BLaER1 (cell line): ENCODE measurements at regions not wholly inside any gene's neighbourhood (a gene's known extent, or its start where the extent isn't known, plus 50 kb on each side); places are given as distances from the start of the nearest gene placed in this dataset.
"Not testable (repeated sequence)": the region's sequence is repeated elsewhere in the genome, so short reads cannot be mapped to it uniquely, and the experiment has no call there.

ENCODE experiments used
- H3K27ac ChIP-seq: shearing (Covaris generic); formaldehyde crosslinking; 2 replicates; pipeline ENCODE4 v1.8.1; 2022
- H3K27me3 ChIP-seq: shearing (Covaris generic); formaldehyde crosslinking; 2 replicates; pipeline ENCODE4 v1.8.1; 2022
- H3K36me3 ChIP-seq: shearing (Covaris generic); formaldehyde crosslinking; 2 replicates; pipeline ENCODE4 v1.8.1; 2022
- H3K4me1 ChIP-seq: shearing (Covaris generic); formaldehyde crosslinking; 2 replicates; pipeline ENCODE4 v1.8.1; 2022
- H3K4me2 ChIP-seq: shearing (Covaris generic); formaldehyde crosslinking; 2 replicates; pipeline ENCODE4 v1.8.1; 2022
- H3K4me3 ChIP-seq: shearing (Covaris generic); formaldehyde crosslinking; 2 replicates; pipeline ENCODE4 v1.8.1; 2022
- H3K9ac ChIP-seq: shearing (Covaris generic); formaldehyde crosslinking; 2 replicates; pipeline ENCODE4 v1.8.1; 2022
- H3K9me3 ChIP-seq: shearing (Covaris generic); formaldehyde crosslinking; 2 replicates; pipeline ENCODE4 v1.8.1; 2022
- H4K20me1 ChIP-seq: shearing (Covaris generic); formaldehyde crosslinking; 2 replicates; pipeline ENCODE4 v1.8.1; 2022
- Cebpa-rat ChIP-seq: shearing (Covaris generic); IDR thresholded peaks from 2 replicates; pipeline ENCODE4 v1.8.1; 2022

- H3K27ac ChIP-seq, result no peak overlapping the region
- no peaks in the 10 kb centered on the region for H4K20me1 ChIP-seq
- H3K27me3 ChIP-seq, result no peaks in the 10 kb centered on the region
- no peaks in the 10 kb centered on the region for H3K4me1 ChIP-seq
- H3K4me2 ChIP-seq, result no peak overlapping the region
- no peak overlapping the region for H3K4me3 ChIP-seq
- H3K9me3 ChIP-seq, result no peaks in the 10 kb centered on the region
- H3K9ac ChIP-seq, result no peak overlapping the region
- TF ChIP-seq Cebpa-rat, result no peak
- no peaks in the 10 kb centered on the region for H3K36me3 ChIP-seq
These were observed 104.7 kb downstream of the UTP18 start for GRCh38 chr17:51365090-51365489.

- Histone ChIP-seq H3K4me2 (no peak overlapping the region), H3K36me3 (no peaks in the 10 kb centered on the region), H3K4me1 (peaks cover 2% of the 10 kb centered on the region), H3K9ac (no peak overlapping the region), H4K20me1 (no peaks in the 10 kb centered on the region), H3K4me3 (no peak overlapping the region), H3K27ac (no peak overlapping the region), H3K9me3 (peaks cover 1% of the 10 kb centered on the region; the same call in 1 of the 2 replicates), H3K27me3 (no peaks in the 10 kb centered on the region)
- no peak for TF ChIP-seq Cebpa-rat
These were observed 106.5 kb downstream of the UTP18 start for GRCh38 chr17:51366866-51367265.

GRCh38 chr17:51367836-51368235 lies 107.5 kb downstream of the UTP18 start:
- not testable (repeated sequence) for H3K27me3 ChIP-seq, H3K9me3 ChIP-seq, H3K27ac ChIP-seq, H3K4me1 ChIP-seq, H3K4me3 ChIP-seq, H3K9ac ChIP-seq, H3K4me2 ChIP-seq, H4K20me1 ChIP-seq, H3K36me3 ChIP-seq

- Histone ChIP-seq H4K20me1 (no peaks in the 10 kb centered on the region), H3K4me2 (peak overlapping the region; percentile 84), H3K4me1 (peaks cover 9% of the 10 kb centered on the region), H3K4me3 (peak overlapping the region; percentile 65), H3K27me3 (no peaks in the 10 kb centered on the region), H3K36me3 (no peaks in the 10 kb centered on the region), H3K9ac (peak overlapping the region; percentile 57; the same call in 1 of the 2 replicates), H3K9me3 (peaks cover 6% of the 10 kb centered on the region; the same call in 1 of the 2 replicates), H3K27ac (peak overlapping the region; percentile 74)
- no peak for TF ChIP-seq Cebpa-rat
These were observed 111.4 kb downstream of the UTP18 start for GRCh38 chr17:51371732-51372151.

GRCh38 chr17:51372345-51373004 lies 112.1 kb downstream of the UTP18 start:
- H3K27ac ChIP-seq, result peak overlapping the region; percentile 74
- no peak for TF ChIP-seq Cebpa-rat
- H3K36me3 ChIP-seq, result no peaks in the 10 kb centered on the region
- no peaks in the 10 kb centered on the region for H3K27me3 ChIP-seq
- H3K4me3 ChIP-seq, result peak overlapping the region; percentile 65
- peak overlapping the region; percentile 57; the same call in 1 of the 2 replicates for H3K9ac ChIP-seq
- H3K4me2 ChIP-seq, result peak overlapping the region; percentile 84
- no peaks in the 10 kb centered on the region for H4K20me1 ChIP-seq
- H3K9me3 ChIP-seq, result peaks cover 6% of the 10 kb centered on the region; the same call in 1 of the 2 replicates
- H3K4me1 ChIP-seq, result peaks cover 9% of the 10 kb centered on the region

- Histone ChIP-seq H3K36me3 (no peaks in the 10 kb centered on the region), H4K20me1 (no peaks in the 10 kb centered on the region), H3K27me3 (no peaks in the 10 kb centered on the region), H3K27ac (no peak overlapping the region), H3K4me2 (no peak overlapping the region), H3K9me3 (peaks cover 6% of the 10 kb centered on the region; the same call in 1 of the 2 replicates), H3K4me1 (peaks cover 9% of the 10 kb centered on the region), H3K9ac (no peak overlapping the region), H3K4me3 (no peak overlapping the region)
- TF ChIP-seq Cebpa-rat, result no peak
These were observed 113.3 kb downstream of the UTP18 start for GRCh38 chr17:51373489-51374152.

GRCh38 chr17:51374209-51374608 lies 113.9 kb downstream of the UTP18 start:
- Histone ChIP-seq H3K4me1 (peaks cover 9% of the 10 kb centered on the region), H3K27me3 (no peaks in the 10 kb centered on the region), H3K27ac (no peak overlapping the region), H3K9me3 (peaks cover 6% of the 10 kb centered on the region; the same call in 1 of the 2 replicates), H4K20me1 (no peaks in the 10 kb centered on the region), H3K4me3 (no peak overlapping the region), H3K9ac (no peak overlapping the region), H3K4me2 (no peak overlapping the region), H3K36me3 (no peaks in the 10 kb centered on the region)
- no peak for TF ChIP-seq Cebpa-rat

GRCh38 chr17:51375771-51376170 lies 115.4 kb downstream of the UTP18 start:
- no peak overlapping the region for H3K27ac ChIP-seq
- H3K4me1 ChIP-seq, result peaks cover 9% of the 10 kb centered on the region
- no peak overlapping the region for H3K4me2 ChIP-seq
- no peak for TF ChIP-seq Cebpa-rat
- no peak overlapping the region for H3K4me3 ChIP-seq
- no peaks in the 10 kb centered on the region for H4K20me1 ChIP-seq
- no peaks in the 10 kb centered on the region for H3K36me3 ChIP-seq
- no peaks in the 10 kb centered on the region for H3K27me3 ChIP-seq
- peaks cover 6% of the 10 kb centered on the region; the same call in 1 of the 2 replicates for H3K9me3 ChIP-seq
- no peak overlapping the region for H3K9ac ChIP-seq

- H3K27me3 ChIP-seq, result no peaks in the 10 kb centered on the region
- peaks cover 7% of the 10 kb centered on the region for H3K4me1 ChIP-seq
- TF ChIP-seq Cebpa-rat, result no peak
- no peak overlapping the region for H3K4me3 ChIP-seq
- no peak overlapping the region for H3K4me2 ChIP-seq
- no peak overlapping the region for H3K9ac ChIP-seq
- no peaks in the 10 kb centered on the region for H4K20me1 ChIP-seq
- no peaks in the 10 kb centered on the region for H3K36me3 ChIP-seq
- H3K9me3 ChIP-seq, result peaks cover 6% of the 10 kb centered on the region; the same call in 1 of the 2 replicates
- H3K27ac ChIP-seq, result no peak overlapping the region
These were observed 116.4 kb downstream of the UTP18 start for GRCh38 chr17:51376739-51377138.

- no peak for TF ChIP-seq Cebpa-rat
- Histone ChIP-seq H4K20me1 (no peaks in the 10 kb centered on the region), H3K27ac (no peak overlapping the region), H3K9ac (no peak overlapping the region), H3K36me3 (no peaks in the 10 kb centered on the region), H3K27me3 (no peaks in the 10 kb centered on the region), H3K4me3 (no peak overlapping the region), H3K9me3 (no peaks in the 10 kb centered on the region), H3K4me2 (no peak overlapping the region), H3K4me1 (no peaks in the 10 kb centered on the region)
These were observed 120.9 kb downstream of the UTP18 start for GRCh38 chr17:51381262-51381661.
